ENCODE measurements at regions not wholly inside any gene's neighbourhood (a gene's known extent, or its start where the extent isn't known, plus 50 kb on each side); places are given as distances from the start of the nearest gene placed in this dataset.

GRCh38 chr3:194985031-194985578, 285.9 kb downstream of the XXYLT1 start:
- 0 out of 2 replicates have a peak, but pooled peaks have one; percentile 13 for TF ChIP-seq CTCF (IDR thresholded peaks at IDR 0.05; ENCODE audit: low read depth, low read length)
- no peak overlapping the region for H3K4me3 ChIP-seq (ENCODE audit: low read depth, low read length)

- no peak for TF ChIP-seq CTCF (IDR thresholded peaks at IDR 0.05; ENCODE audit: low read depth, low read length)
- no peak overlapping the region for H3K4me3 ChIP-seq (ENCODE audit: low read depth, low read length)
These were observed 284.5 kb downstream of the XXYLT1 start for GRCh38 chr3:194986208-194987043.

GRCh38 chr3:194987571-194988494, 283.1 kb downstream of the XXYLT1 start:
- TF ChIP-seq CTCF (IDR thresholded peaks at IDR 0.05; ENCODE audit: low read depth, low read length): no peak
- no peak overlapping the region for H3K4me3 ChIP-seq (ENCODE audit: low read depth, low read length)

GRCh38 chr3:194988495-194989165, 282.3 kb downstream of the XXYLT1 start:
- no peak for TF ChIP-seq CTCF (IDR thresholded peaks at IDR 0.05; ENCODE audit: low read depth, low read length)
- no peak overlapping the region for H3K4me3 ChIP-seq (ENCODE audit: low read depth, low read length)

GRCh38 chr3:194989241-194989640, 281.7 kb downstream of the XXYLT1 start:
- H3K4me3 ChIP-seq (ENCODE audit: low read depth, low read length): no peak overlapping the region

More at GRCh38 chr3:194989241-194989640, 281.7 kb downstream of the XXYLT1 start:
- no peak for TF ChIP-seq CTCF (IDR thresholded peaks at IDR 0.05; ENCODE audit: low read depth, low read length)
